Loucy (cell line): ENCODE measurements at regions not wholly inside any gene's neighbourhood (a gene's known extent, or its start where the extent isn't known, plus 50 kb on each side); places are given as distances from the start of the nearest gene placed in this dataset.
"Not testable (repeated sequence)": the region's sequence is repeated elsewhere in the genome, so short reads cannot be mapped to it uniquely, and the experiment has no call there.

ENCODE experiments used
- CTCF ChIP-seq: fragments of 200-600 bp; sonication (generic); conservative IDR thresholded peaks from 2 replicates; pipeline ENCODE4 v1.5.1; 2014; ENCODE audit warnings: mild to moderate bottlenecking, antibody characterized with exemption, low read length
- EZH2phosphoT487 ChIP-seq: fragments of 200-600 bp; IDR thresholded peaks from 2 replicates; pipeline ENCODE4 v1.6.1; 2018; ENCODE audit warnings: antibody characterized with exemption, mild to moderate bottlenecking, moderate library complexity, borderline replicate concordance

- TF ChIP-seq CTCF, EZH2phosphoT487: not testable (repeated sequence)
Measured at GRCh38 chr1:60873396-60873795, 209.0 kb upstream of the NFIA start.
